DND-41 (cell line): ENCODE measurements at regions not wholly inside any gene's neighbourhood (a gene's known extent, or its start where the extent isn't known, plus 50 kb on each side); places are given as distances from the start of the nearest gene placed in this dataset.

ENCODE experiments used
- ATAC-seq: fragments of 200-7000 bp; cut with Tn5 transposase; 3 replicates; pipeline ENCODE4 v1.9.1; 2021; ENCODE audit warnings: low read depth; ENCODE audit not compliant: insufficient read depth
- DNase-seq: peaks from one replicate; pipeline ENCODE4 v3.0.0-alpha.2; 2020
- H2AFZ ChIP-seq: 2 replicates; pipeline ENCODE4 v1.6.0; 2012; ENCODE audit warnings: low read depth, low read length
- H3K27ac ChIP-seq: 2 replicates; pipeline ENCODE4 v1.5.1; 2012; ENCODE audit warnings: low read length, inconsistent platforms
- H3K27me3 ChIP-seq: fragments of 200-600 bp; sonication (generic); 2 replicates; pipeline ENCODE4 v1.6.0; 2012; ENCODE audit warnings: low read length, mild to moderate bottlenecking, inconsistent platforms; ENCODE audit not compliant: insufficient read depth, poor library complexity
- H3K36me3 ChIP-seq: 2 replicates; pipeline ENCODE4 v1.5.1; 2012; ENCODE audit warnings: low read length, inconsistent platforms; ENCODE audit not compliant: insufficient read depth
- H3K4me1 ChIP-seq: 2 replicates; pipeline ENCODE4 v1.5.1; 2012; ENCODE audit warnings: mild to moderate bottlenecking, low read length; ENCODE audit not compliant: insufficient read depth
- H3K4me2 ChIP-seq: 2 replicates; pipeline ENCODE4 v1.6.0; 2012; ENCODE audit warnings: mild to moderate bottlenecking, moderate library complexity, low read length, inconsistent platforms; ENCODE audit not compliant: insufficient read depth
- H3K4me3 ChIP-seq, 2 experiments: fragments of 200-600 bp in 1 of 2; shearing (Covaris generic) in 1 of 2; 2 replicates each; pipeline ENCODE4 v1.5.1; 2012 to 2016; ENCODE audit warnings: inconsistent platforms in 2 of 2, low read length in 2 of 2, mild to moderate bottlenecking in 2 of 2, low read depth in 1 of 2, moderate library complexity in 1 of 2
- H3K79me2 ChIP-seq: 2 replicates; pipeline ENCODE4 v1.6.0; 2012; ENCODE audit warnings: low read length, inconsistent platforms; ENCODE audit not compliant: insufficient read depth
- H3K9ac ChIP-seq: 2 replicates; pipeline ENCODE4 v1.6.0; 2012; ENCODE audit warnings: low read depth, mild to moderate bottlenecking, inconsistent platforms, low read length, moderate library complexity
- H3K9me3 ChIP-seq: 2 replicates; pipeline ENCODE4 v1.5.1; 2012; ENCODE audit warnings: low read length, moderate library complexity, mild to moderate bottlenecking, inconsistent platforms; ENCODE audit not compliant: insufficient read depth, severe bottlenecking
- H4K20me1 ChIP-seq: 2 replicates; pipeline ENCODE4 v1.6.0; 2012; ENCODE audit warnings: low read length; ENCODE audit not compliant: insufficient read depth
- CTCF ChIP-seq: IDR thresholded peaks from 2 replicates; pipeline ENCODE4 v1.5.1; 2012; ENCODE audit warnings: borderline replicate concordance, low read length, moderate library complexity, mild to moderate bottlenecking; ENCODE audit not compliant: poor library complexity, severe bottlenecking; ENCODE audit errors: extremely low read depth
- EZH2 ChIP-seq: IDR thresholded peaks from 3 replicates; pipeline ENCODE4 v1.6.1; 2012; ENCODE audit warnings: borderline replicate concordance, low read depth, mild to moderate bottlenecking, moderate library complexity, low read length, inconsistent platforms; ENCODE audit not compliant: severe bottlenecking

GRCh38 chr20:21583486-21584168 lies 69.8 kb upstream of the NKX2-2 start:
- no peaks in the 10 kb centered on the region for H3K79me2 ChIP-seq
- no peak overlapping the region for H3K9ac ChIP-seq
- no peak for DNase-seq
- H3K27me3 ChIP-seq, result peaks cover 23% of the 10 kb centered on the region
- H3K27ac ChIP-seq, result no peak overlapping the region
- no peak overlapping the region for H3K4me2 ChIP-seq
- no peaks in the 10 kb centered on the region for H3K4me1 ChIP-seq
- no peaks in the 10 kb centered on the region for H3K36me3 ChIP-seq
- TF ChIP-seq CTCF, result no peak
- TF ChIP-seq EZH2, result no peak
- no peaks in the 10 kb centered on the region for H4K20me1 ChIP-seq
- no peak for ATAC-seq
- H3K9me3 ChIP-seq, result no peaks in the 10 kb centered on the region
- no peak overlapping the region for H3K4me3 ChIP-seq
- no peak overlapping the region for H2AFZ ChIP-seq

- H3K9me3 ChIP-seq, result no peaks in the 10 kb centered on the region
- no peak overlapping the region for H3K4me2 ChIP-seq
- DNase-seq, result no peak
- H3K9ac ChIP-seq, result no peak overlapping the region
- no peaks in the 10 kb centered on the region for H3K36me3 ChIP-seq
- no peaks in the 10 kb centered on the region for H3K79me2 ChIP-seq
- no peak overlapping the region for H2AFZ ChIP-seq
- H3K4me3 ChIP-seq, result no peak overlapping the region
- peaks cover 27% of the 10 kb centered on the region for H3K27me3 ChIP-seq
- ATAC-seq, result no peak
- H3K27ac ChIP-seq, result no peak overlapping the region
- H3K4me1 ChIP-seq, result no peaks in the 10 kb centered on the region
- no peak for TF ChIP-seq CTCF
- TF ChIP-seq EZH2, result no peak
- no peaks in the 10 kb centered on the region for H4K20me1 ChIP-seq
Measured at GRCh38 chr20:21577551-21577950, 63.7 kb upstream of the NKX2-2 start.

- no peaks in the 10 kb centered on the region for H3K36me3 ChIP-seq
- ATAC-seq (no peak), DNase-seq (no peak)
- TF ChIP-seq EZH2 (no peak), CTCF (no peak)
- H3K4me1 ChIP-seq, result no peaks in the 10 kb centered on the region
- H3K4me2 ChIP-seq, result no peak overlapping the region
- no peak overlapping the region for H3K9ac ChIP-seq
- no peaks in the 10 kb centered on the region for H3K79me2 ChIP-seq
- H3K4me3 ChIP-seq, result no peak overlapping the region
- no peaks in the 10 kb centered on the region for H4K20me1 ChIP-seq
- H2AFZ ChIP-seq, result no peak overlapping the region
- H3K27ac ChIP-seq, result no peak overlapping the region
- H3K9me3 ChIP-seq, result no peaks in the 10 kb centered on the region
- H3K27me3 ChIP-seq, result peaks cover 23% of the 10 kb centered on the region
Measured at GRCh38 chr20:21575981-21576740, 62.3 kb upstream of the NKX2-2 start.
